ENCODE measurements at regions not wholly inside any gene's neighbourhood (a gene's known extent, or its start where the extent isn't known, plus 50 kb on each side); places are given as distances from the start of the nearest gene placed in this dataset.

- no peaks in the 10 kb centered on the region for H3K9me3 ChIP-seq (ENCODE audit: control insufficient read depth, insufficient read depth, low read length)
These were observed 1153.1 kb upstream of the USP15 start for GRCh38 chr12:61107118-61107517.

GRCh38 chr12:61111218-61111617, 1149.0 kb upstream of the USP15 start:
- H3K4me3 ChIP-seq (ENCODE audit: low read length): no peak overlapping the region
- H3K36me3 ChIP-seq (ENCODE audit: control insufficient read depth, insufficient read depth, low read length): no peaks in the 10 kb centered on the region
- WGBS (ENCODE audit: insufficient coverage, insufficient read length): no CpG with 5 or more reads among the region's 1 CpG
- H3K4me1 ChIP-seq (ENCODE audit: control insufficient read depth, insufficient read depth, low read length): no peaks in the 10 kb centered on the region
- no peaks in the 10 kb centered on the region for H3K9me3 ChIP-seq (ENCODE audit: control insufficient read depth, insufficient read depth, low read length)
- no peak for DNase-seq (ENCODE audit: low read depth, low spot score)
- H3K27me3 ChIP-seq (ENCODE audit: control insufficient read depth, insufficient read depth, low read length): no peaks in the 10 kb centered on the region
- no peak overlapping the region for H3K27ac ChIP-seq (ENCODE audit: low read length)

More at GRCh38 chr12:61107118-61107517, 1153.1 kb upstream of the USP15 start:
- no peaks in the 10 kb centered on the region for H3K36me3 ChIP-seq (ENCODE audit: control insufficient read depth, insufficient read depth, low read length)
- no peaks in the 10 kb centered on the region for H3K4me1 ChIP-seq (ENCODE audit: control insufficient read depth, insufficient read depth, low read length)
- H3K27me3 ChIP-seq (ENCODE audit: control insufficient read depth, insufficient read depth, low read length): no peaks in the 10 kb centered on the region
- no peak overlapping the region for H3K4me3 ChIP-seq (ENCODE audit: low read length)
- no peak for DNase-seq (ENCODE audit: low read depth, low spot score)
- no peak overlapping the region for H3K27ac ChIP-seq (ENCODE audit: low read length)

GRCh38 chr12:61137677-61138414, 1122.4 kb upstream of the USP15 start:
- no peak overlapping the region for H3K4me3 ChIP-seq (ENCODE audit: low read length)
- H3K36me3 ChIP-seq (ENCODE audit: control insufficient read depth, insufficient read depth, low read length): no peaks in the 10 kb centered on the region
- no CpG with 5 or more reads among the region's 3 CpGs for WGBS (ENCODE audit: insufficient coverage, insufficient read length)
- H3K9me3 ChIP-seq (ENCODE audit: control insufficient read depth, insufficient read depth, low read length): no peaks in the 10 kb centered on the region
- no peaks in the 10 kb centered on the region for H3K27me3 ChIP-seq (ENCODE audit: control insufficient read depth, insufficient read depth, low read length)
- DNase-seq (ENCODE audit: low read depth, low spot score): no peak
- H3K4me1 ChIP-seq (ENCODE audit: control insufficient read depth, insufficient read depth, low read length): no peaks in the 10 kb centered on the region
- H3K27ac ChIP-seq (ENCODE audit: low read length): no peak overlapping the region

- Histone ChIP-seq H3K36me3 (ENCODE audit: control insufficient read depth, insufficient read depth, low read length) (no peaks in the 10 kb centered on the region), H3K27ac (ENCODE audit: low read length) (no peak overlapping the region), H3K27me3 (ENCODE audit: control insufficient read depth, insufficient read depth, low read length) (no peaks in the 10 kb centered on the region), H3K4me1 (ENCODE audit: control insufficient read depth, insufficient read depth, low read length) (no peaks in the 10 kb centered on the region), H3K9me3 (ENCODE audit: control insufficient read depth, insufficient read depth, low read length) (no peaks in the 10 kb centered on the region), H3K4me3 (ENCODE audit: low read length) (no peak overlapping the region)
- DNase-seq (ENCODE audit: low read depth, low spot score): no peak
These were observed 1121.8 kb upstream of the USP15 start for GRCh38 chr12:61138415-61138759.

- Histone ChIP-seq H3K36me3 (ENCODE audit: control insufficient read depth, insufficient read depth, low read length) (no peaks in the 10 kb centered on the region), H3K9me3 (ENCODE audit: control insufficient read depth, insufficient read depth, low read length) (no peaks in the 10 kb centered on the region), H3K27me3 (ENCODE audit: control insufficient read depth, insufficient read depth, low read length) (no peaks in the 10 kb centered on the region), H3K27ac (ENCODE audit: low read length) (no peak overlapping the region), H3K4me1 (ENCODE audit: control insufficient read depth, insufficient read depth, low read length) (no peaks in the 10 kb centered on the region), H3K4me3 (ENCODE audit: low read length) (no peak overlapping the region)
- no CpG with 5 or more reads among the region's 2 CpGs for WGBS (ENCODE audit: insufficient coverage, insufficient read length)
- DNase-seq (ENCODE audit: low read depth, low spot score): no peak
These were observed 1098.2 kb upstream of the USP15 start for GRCh38 chr12:61161961-61162360.

GRCh38 chr12:61188801-61189595, 1071.2 kb upstream of the USP15 start:
- no CpG with 5 or more reads among the region's 18 CpGs for WGBS (ENCODE audit: insufficient coverage, insufficient read length)
- H3K27me3 ChIP-seq (ENCODE audit: control insufficient read depth, insufficient read depth, low read length): no peaks in the 10 kb centered on the region
- H3K9me3 ChIP-seq (ENCODE audit: control insufficient read depth, insufficient read depth, low read length): no peaks in the 10 kb centered on the region
- H3K4me3 ChIP-seq (ENCODE audit: low read length): no peak overlapping the region
- H3K27ac ChIP-seq (ENCODE audit: low read length): no peak overlapping the region
- no peaks in the 10 kb centered on the region for H3K4me1 ChIP-seq (ENCODE audit: control insufficient read depth, insufficient read depth, low read length)
- no peaks in the 10 kb centered on the region for H3K36me3 ChIP-seq (ENCODE audit: control insufficient read depth, insufficient read depth, low read length)
- DNase-seq (ENCODE audit: low read depth, low spot score): no peak

GRCh38 chr12:61213646-61214045, 1046.6 kb upstream of the USP15 start:
- H3K4me3 ChIP-seq (ENCODE audit: low read length): no peak overlapping the region
- H3K27ac ChIP-seq (ENCODE audit: low read length): no peak overlapping the region
- DNase-seq (ENCODE audit: low read depth, low spot score): no peak
- no peaks in the 10 kb centered on the region for H3K27me3 ChIP-seq (ENCODE audit: control insufficient read depth, insufficient read depth, low read length)
- no peaks in the 10 kb centered on the region for H3K9me3 ChIP-seq (ENCODE audit: control insufficient read depth, insufficient read depth, low read length)
- WGBS (ENCODE audit: insufficient coverage, insufficient read length): 100% methylated on average over 2 of the region's 3 CpGs
- H3K36me3 ChIP-seq (ENCODE audit: control insufficient read depth, insufficient read depth, low read length): no peaks in the 10 kb centered on the region
- no peaks in the 10 kb centered on the region for H3K4me1 ChIP-seq (ENCODE audit: control insufficient read depth, insufficient read depth, low read length)

- H3K4me1 ChIP-seq (ENCODE audit: control insufficient read depth, insufficient read depth, low read length): no peaks in the 10 kb centered on the region
- WGBS (ENCODE audit: insufficient coverage, insufficient read length): no CpG with 5 or more reads among the region's 4 CpGs
- no peaks in the 10 kb centered on the region for H3K36me3 ChIP-seq (ENCODE audit: control insufficient read depth, insufficient read depth, low read length)
- no peak for DNase-seq (ENCODE audit: low read depth, low spot score)
- H3K9me3 ChIP-seq (ENCODE audit: control insufficient read depth, insufficient read depth, low read length): no peaks in the 10 kb centered on the region
- H3K4me3 ChIP-seq (ENCODE audit: low read length): no peak overlapping the region
- H3K27me3 ChIP-seq (ENCODE audit: control insufficient read depth, insufficient read depth, low read length): no peaks in the 10 kb centered on the region
- H3K27ac ChIP-seq (ENCODE audit: low read length): no peak overlapping the region
These were observed 1039.9 kb upstream of the USP15 start for GRCh38 chr12:61220337-61220736.

GRCh38 chr12:61232040-61232439, 1028.2 kb upstream of the USP15 start:
- Histone ChIP-seq H3K27me3 (ENCODE audit: control insufficient read depth, insufficient read depth, low read length) (no peaks in the 10 kb centered on the region), H3K4me1 (ENCODE audit: control insufficient read depth, insufficient read depth, low read length) (no peaks in the 10 kb centered on the region), H3K4me3 (ENCODE audit: low read length) (no peak overlapping the region), H3K27ac (ENCODE audit: low read length) (no peak overlapping the region), H3K36me3 (ENCODE audit: control insufficient read depth, insufficient read depth, low read length) (no peaks in the 10 kb centered on the region), H3K9me3 (ENCODE audit: control insufficient read depth, insufficient read depth, low read length) (no peaks in the 10 kb centered on the region)
- WGBS (ENCODE audit: insufficient coverage, insufficient read length): no CpG with 5 or more reads among the region's 5 CpGs
- DNase-seq (ENCODE audit: low read depth, low spot score): no peak

- Histone ChIP-seq H3K4me3 (ENCODE audit: low read length) (no peak overlapping the region), H3K27me3 (ENCODE audit: control insufficient read depth, insufficient read depth, low read length) (no peaks in the 10 kb centered on the region), H3K36me3 (ENCODE audit: control insufficient read depth, insufficient read depth, low read length) (no peaks in the 10 kb centered on the region), H3K9me3 (ENCODE audit: control insufficient read depth, insufficient read depth, low read length) (no peaks in the 10 kb centered on the region), H3K27ac (ENCODE audit: low read length) (no peak overlapping the region), H3K4me1 (ENCODE audit: control insufficient read depth, insufficient read depth, low read length) (no peaks in the 10 kb centered on the region)
- WGBS (ENCODE audit: insufficient coverage, insufficient read length): no CpG with 5 or more reads among the region's 2 CpGs
- no peak for DNase-seq (ENCODE audit: low read depth, low spot score)
These were observed 1009.9 kb upstream of the USP15 start for GRCh38 chr12:61250303-61250702.

GRCh38 chr12:61251076-61251475, 1009.1 kb upstream of the USP15 start:
- H3K4me3 ChIP-seq (ENCODE audit: low read length): no peak overlapping the region
- no CpG with 5 or more reads among the region's 3 CpGs for WGBS (ENCODE audit: insufficient coverage, insufficient read length)
- no peak for DNase-seq (ENCODE audit: low read depth, low spot score)
- no peaks in the 10 kb centered on the region for H3K9me3 ChIP-seq (ENCODE audit: control insufficient read depth, insufficient read depth, low read length)
- no peaks in the 10 kb centered on the region for H3K4me1 ChIP-seq (ENCODE audit: control insufficient read depth, insufficient read depth, low read length)
- no peak overlapping the region for H3K27ac ChIP-seq (ENCODE audit: low read length)
- no peaks in the 10 kb centered on the region for H3K27me3 ChIP-seq (ENCODE audit: control insufficient read depth, insufficient read depth, low read length)
- no peaks in the 10 kb centered on the region for H3K36me3 ChIP-seq (ENCODE audit: control insufficient read depth, insufficient read depth, low read length)
